ENCODE measurements at regions not wholly inside any gene's neighbourhood (a gene's known extent, or its start where the extent isn't known, plus 50 kb on each side); places are given as distances from the start of the nearest gene placed in this dataset.

DNA sequence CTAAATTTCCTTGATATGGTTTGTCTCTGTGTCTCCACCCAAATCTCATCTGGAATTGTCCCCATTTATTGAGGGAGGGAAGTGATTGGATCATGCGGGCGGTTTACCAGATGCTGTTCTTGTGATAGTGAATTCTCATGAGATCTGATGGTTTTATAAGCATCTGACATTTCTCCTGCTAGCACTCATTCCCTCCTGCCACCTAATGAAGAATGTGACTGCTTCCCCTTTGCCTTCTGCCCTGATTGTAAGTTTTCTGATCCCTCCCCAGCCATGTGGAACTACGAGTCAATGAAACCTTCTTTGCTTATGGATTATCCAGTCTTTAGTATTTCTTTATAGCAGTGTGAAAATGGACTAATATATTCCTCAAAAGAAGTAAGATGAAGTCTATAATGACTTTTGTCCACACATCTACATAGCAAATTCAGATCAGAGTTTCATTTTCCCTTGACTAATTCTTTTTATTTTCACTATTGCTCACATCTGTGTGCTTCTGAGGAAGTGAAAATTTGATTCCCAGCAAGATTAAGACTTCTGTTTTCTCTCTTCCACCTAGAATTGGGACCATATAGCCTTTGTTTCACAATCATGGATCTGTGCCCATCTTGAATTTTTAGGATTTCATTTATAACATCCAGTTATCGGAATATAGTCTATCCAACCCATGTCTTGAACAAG lies 393.5 kb downstream of the DMAC1 start:
- DNase-seq (ENCODE audit: low read depth in 1 of 2, low spot score in 1 of 2), result no peak
- H3K36me3 ChIP-seq, result no peaks in the 10 kb centered on the region
- TF ChIP-seq, protein P1, sequence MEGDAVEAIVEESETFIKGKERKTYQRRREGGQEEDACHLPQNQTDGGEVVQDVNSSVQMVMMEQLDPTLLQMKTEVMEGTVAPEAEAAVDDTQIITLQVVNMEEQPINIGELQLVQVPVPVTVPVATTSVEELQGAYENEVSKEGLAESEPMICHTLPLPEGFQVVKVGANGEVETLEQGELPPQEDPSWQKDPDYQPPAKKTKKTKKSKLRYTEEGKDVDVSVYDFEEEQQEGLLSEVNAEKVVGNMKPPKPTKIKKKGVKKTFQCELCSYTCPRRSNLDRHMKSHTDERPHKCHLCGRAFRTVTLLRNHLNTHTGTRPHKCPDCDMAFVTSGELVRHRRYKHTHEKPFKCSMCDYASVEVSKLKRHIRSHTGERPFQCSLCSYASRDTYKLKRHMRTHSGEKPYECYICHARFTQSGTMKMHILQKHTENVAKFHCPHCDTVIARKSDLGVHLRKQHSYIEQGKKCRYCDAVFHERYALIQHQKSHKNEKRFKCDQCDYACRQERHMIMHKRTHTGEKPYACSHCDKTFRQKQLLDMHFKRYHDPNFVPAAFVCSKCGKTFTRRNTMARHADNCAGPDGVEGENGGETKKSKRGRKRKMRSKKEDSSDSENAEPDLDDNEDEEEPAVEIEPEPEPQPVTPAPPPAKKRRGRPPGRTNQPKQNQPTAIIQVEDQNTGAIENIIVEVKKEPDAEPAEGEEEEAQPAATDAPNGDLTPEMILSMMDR (IDR thresholded peaks at IDR 0.05; ENCODE audit: low read depth, low read length), result no peak

DNA sequence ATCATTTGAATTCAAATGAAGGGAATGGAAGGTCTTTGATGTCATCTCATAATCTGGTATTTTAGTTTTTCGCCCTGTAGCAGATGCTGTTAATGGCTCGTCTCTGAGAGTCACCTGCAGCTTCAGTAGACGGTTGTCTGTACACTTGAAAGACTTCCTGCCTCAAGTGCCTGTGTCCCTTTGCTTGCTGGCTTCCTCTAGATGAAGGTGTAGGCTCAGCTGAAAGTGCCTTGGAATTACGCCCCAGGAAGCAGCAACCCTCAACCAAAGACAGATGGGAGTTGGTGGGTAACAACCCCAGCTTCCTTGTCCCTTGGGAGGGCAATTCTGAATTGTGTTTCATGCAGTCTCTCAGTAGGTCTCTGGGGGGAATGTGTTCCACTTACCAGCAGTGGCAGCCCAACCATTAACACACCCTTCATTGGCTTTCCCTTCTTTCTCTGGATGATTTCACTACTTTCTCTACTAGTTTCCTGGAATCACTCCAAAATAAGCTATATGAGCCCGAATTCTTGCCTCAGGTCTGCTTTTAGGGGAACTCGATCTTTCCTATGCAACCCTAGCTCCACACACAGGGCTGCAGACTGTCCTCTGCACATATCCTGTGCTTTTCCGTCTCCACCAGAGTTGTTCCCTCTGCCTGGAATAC lies 395.6 kb downstream of the DMAC1 start:
- peak in 1 of 2 donors; percentile 8 for DNase-seq (ENCODE audit: low read depth in 1 of 2, low spot score in 1 of 2)
- Histone ChIP-seq H3K9me3 (ENCODE audit: low read depth) (no peaks in the 10 kb centered on the region), H3K27ac (no peak overlapping the region), H3K4me1 (ENCODE audit: low read depth) (no peaks in the 10 kb centered on the region), H3K27me3 (no peaks in the 10 kb centered on the region), H3K4me3 (no peak overlapping the region), H3K36me3 (no peaks in the 10 kb centered on the region)
- TF ChIP-seq, protein P1 (IDR thresholded peaks at IDR 0.05; ENCODE audit: low read depth, low read length), result no peak

More for the DNA sequence above, 393.5 kb downstream of the DMAC1 start:
- no peaks in the 10 kb centered on the region for H3K4me1 ChIP-seq (ENCODE audit: low read depth)
- H3K4me3 ChIP-seq, result no peak overlapping the region
- no peaks in the 10 kb centered on the region for H3K27me3 ChIP-seq
- no peaks in the 10 kb centered on the region for H3K9me3 ChIP-seq (ENCODE audit: low read depth)
- no peak overlapping the region for H3K27ac ChIP-seq

DNA sequence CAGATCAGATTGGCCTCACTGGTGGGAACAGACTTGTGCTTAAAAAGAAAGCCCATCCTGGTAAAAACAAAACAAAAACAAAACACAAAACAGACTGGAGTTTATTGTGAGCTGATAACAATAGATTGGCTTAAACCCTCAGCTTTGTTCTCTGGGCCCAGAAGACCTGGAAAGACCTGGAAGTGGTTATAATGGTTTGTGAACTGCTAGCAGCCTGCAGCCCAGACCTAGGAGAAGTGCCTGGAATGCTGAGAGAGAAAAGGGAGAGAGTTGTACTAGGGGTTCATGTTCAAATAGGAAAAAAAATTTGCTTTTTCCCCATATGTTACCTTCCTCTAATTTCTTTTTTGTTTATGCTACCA lies 396.6 kb downstream of the DMAC1 start:
- no peak overlapping the region for H3K4me3 ChIP-seq

DNA sequence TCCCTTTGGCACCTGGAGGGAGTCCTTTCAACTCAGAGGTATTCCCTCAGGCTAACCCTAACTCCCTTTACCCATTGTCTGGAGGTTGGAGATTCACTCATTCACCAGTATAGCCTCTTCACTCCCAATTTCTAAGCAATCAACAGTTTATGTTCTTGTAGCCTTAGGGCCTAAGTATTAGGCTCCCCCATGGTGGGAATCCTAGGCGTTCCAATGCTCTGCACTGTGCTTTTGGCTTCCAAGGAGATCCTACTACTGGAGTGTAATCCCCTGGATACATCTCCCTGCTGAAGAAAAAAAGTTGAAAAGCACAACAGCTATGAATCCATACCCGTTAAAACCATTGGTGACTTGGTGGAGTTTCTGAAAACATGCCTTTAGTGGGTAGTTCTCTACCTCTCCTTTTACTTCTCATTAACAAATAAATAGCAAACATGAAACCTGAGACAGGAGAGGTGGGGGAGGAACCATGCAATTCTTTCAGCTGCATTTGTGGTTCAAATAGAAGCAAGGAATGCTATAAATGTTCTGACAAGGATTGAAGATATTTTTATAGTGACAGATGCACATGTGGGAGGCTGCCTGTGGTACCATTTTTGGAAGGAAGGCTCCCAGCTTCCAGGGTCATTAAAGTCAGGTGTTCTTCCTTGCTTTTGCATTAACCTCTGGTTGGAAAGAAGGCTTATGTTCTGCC lies 397.1 kb downstream of the DMAC1 start:
- no peaks in the 10 kb centered on the region for H3K4me1 ChIP-seq (ENCODE audit: low read depth)
- no peak overlapping the region for H3K27ac ChIP-seq
- no peak overlapping the region for H3K4me3 ChIP-seq
- H3K27me3 ChIP-seq, result no peaks in the 10 kb centered on the region
- TF ChIP-seq, protein P1 (IDR thresholded peaks at IDR 0.05; ENCODE audit: low read depth, low read length), result no peak
- no peaks in the 10 kb centered on the region for H3K9me3 ChIP-seq (ENCODE audit: low read depth)
- no peaks in the 10 kb centered on the region for H3K36me3 ChIP-seq
- DNase-seq (ENCODE audit: low read depth in 1 of 2, low spot score in 1 of 2), result peak in 1 of 2 donors; percentile 17

More for the DNA sequence above, 396.6 kb downstream of the DMAC1 start:
- Histone ChIP-seq H3K27ac (no peak overlapping the region), H3K4me1 (ENCODE audit: low read depth) (no peaks in the 10 kb centered on the region), H3K27me3 (no peaks in the 10 kb centered on the region), H3K36me3 (no peaks in the 10 kb centered on the region), H3K9me3 (ENCODE audit: low read depth) (no peaks in the 10 kb centered on the region)
- no peak for DNase-seq (ENCODE audit: low read depth in 1 of 2, low spot score in 1 of 2)
- TF ChIP-seq, protein P1 (IDR thresholded peaks at IDR 0.05; ENCODE audit: low read depth, low read length), result no peak

DNA sequence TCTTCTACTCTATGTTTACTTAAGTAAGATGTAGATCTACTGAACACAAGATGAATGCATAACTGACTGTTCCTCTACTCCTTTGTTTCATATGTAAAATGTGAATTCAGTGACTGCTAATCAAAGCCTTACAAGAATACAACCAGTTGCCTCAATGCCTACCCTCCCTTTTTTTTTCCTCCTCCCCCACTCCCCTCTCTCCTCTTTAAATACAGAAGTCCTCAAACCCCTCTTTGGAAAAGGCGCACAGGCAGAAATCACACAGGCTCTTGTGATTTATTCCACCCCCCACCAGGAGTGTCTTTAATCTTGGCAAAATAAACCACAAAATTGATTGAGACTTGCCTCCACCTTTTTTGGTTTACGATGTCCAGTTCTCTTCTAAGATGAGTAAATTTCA lies 398.5 kb downstream of the DMAC1 start:
- Histone ChIP-seq H3K4me1 (ENCODE audit: low read depth) (no peaks in the 10 kb centered on the region), H3K4me3 (no peak overlapping the region), H3K36me3 (no peaks in the 10 kb centered on the region), H3K27me3 (no peaks in the 10 kb centered on the region), H3K27ac (no peak overlapping the region), H3K9me3 (ENCODE audit: low read depth) (no peaks in the 10 kb centered on the region)
- no peak for DNase-seq (ENCODE audit: low read depth in 1 of 2, low spot score in 1 of 2)
- TF ChIP-seq, protein P1 (IDR thresholded peaks at IDR 0.05; ENCODE audit: low read depth, low read length), result no peak
